Hippocampal formation (tissue), 2 donors: ENCODE measurements at regions not wholly inside any gene's neighbourhood (a gene's known extent, or its start where the extent isn't known, plus 50 kb on each side); places are given as distances from the start of the nearest gene placed in this dataset.

Experiments
- DNase-seq, 2 donors: peaks; one replicate each; lab custom pipeline; 2025; lab: John Stamatoyannopoulos, UW

DNA sequence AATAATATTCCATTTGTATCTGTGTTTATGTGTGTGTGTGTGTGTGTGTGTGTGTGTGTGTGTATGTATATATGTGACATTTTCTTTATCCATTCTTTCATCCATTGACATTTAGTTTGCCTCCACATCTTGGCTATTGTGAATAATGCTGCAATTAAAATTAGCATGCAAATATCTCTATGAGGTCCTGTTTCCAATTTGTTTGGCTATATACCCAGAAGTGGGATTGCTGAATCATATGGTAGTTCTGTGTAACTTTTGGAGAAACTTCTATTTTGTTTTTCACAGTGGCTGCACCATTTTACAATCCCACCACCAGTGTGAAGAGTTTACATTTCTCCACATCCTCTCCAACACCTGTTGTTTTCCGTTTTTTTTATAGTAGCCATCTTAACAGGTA, 53.1 kb downstream of the CH25H start:
- DNase-seq: no peak

GRCh38 chr10:89153116-89153515, 54.0 kb downstream of the CH25H start:
- DNase-seq: no peak

GRCh38 chr10:89151857-89152256, 55.3 kb downstream of the CH25H start:
- no peak for DNase-seq

- DNase-seq: no peak
Measured at GRCh38 chr10:89148061-89148460, 59.1 kb downstream of the CH25H start.

GRCh38 chr10:89147256-89147655, 59.9 kb downstream of the CH25H start:
- DNase-seq: no peak

DNA sequence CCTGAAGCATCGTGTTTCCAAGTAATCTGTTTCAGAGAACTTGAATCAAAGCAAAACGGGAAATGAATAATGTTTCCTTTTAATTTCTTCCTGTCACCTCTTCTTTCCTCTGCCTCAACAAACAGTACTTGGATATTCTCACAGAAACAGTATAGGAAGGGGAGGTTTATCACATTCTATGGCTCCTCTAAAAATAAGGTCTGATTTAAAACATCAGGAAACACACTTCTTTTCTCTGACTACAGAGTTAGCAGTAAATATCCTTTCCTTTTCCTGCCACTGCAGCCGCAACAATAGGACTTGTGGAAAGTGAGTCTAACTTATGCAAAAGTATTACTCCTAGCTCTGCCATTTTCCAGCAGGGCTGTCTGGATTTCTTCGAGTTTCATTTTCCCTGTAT, 62.3 kb downstream of the CH25H start:
- DNase-seq: no peak

DNA sequence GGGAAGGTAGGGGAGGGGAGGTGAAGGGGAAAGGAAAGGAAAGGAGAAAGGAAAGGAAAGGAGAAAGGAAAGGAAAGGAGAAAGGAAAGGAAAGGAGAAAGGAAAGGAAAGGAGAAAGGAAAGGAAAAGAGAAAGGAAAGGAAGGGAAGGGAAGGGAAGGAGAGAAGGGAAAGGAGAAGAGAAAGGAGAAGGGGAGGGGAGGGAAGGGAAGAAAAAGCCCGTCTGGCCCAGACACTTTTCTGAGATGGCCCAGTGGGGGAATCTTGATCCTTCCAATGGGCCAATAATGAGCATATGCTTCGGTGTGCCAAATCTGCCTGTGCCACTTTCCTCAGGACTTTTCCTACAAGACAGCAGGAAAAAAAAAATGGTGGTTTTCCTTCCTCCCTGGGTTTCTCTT, 64.5 kb downstream of the CH25H start:
- DNase-seq: no peak

DNA sequence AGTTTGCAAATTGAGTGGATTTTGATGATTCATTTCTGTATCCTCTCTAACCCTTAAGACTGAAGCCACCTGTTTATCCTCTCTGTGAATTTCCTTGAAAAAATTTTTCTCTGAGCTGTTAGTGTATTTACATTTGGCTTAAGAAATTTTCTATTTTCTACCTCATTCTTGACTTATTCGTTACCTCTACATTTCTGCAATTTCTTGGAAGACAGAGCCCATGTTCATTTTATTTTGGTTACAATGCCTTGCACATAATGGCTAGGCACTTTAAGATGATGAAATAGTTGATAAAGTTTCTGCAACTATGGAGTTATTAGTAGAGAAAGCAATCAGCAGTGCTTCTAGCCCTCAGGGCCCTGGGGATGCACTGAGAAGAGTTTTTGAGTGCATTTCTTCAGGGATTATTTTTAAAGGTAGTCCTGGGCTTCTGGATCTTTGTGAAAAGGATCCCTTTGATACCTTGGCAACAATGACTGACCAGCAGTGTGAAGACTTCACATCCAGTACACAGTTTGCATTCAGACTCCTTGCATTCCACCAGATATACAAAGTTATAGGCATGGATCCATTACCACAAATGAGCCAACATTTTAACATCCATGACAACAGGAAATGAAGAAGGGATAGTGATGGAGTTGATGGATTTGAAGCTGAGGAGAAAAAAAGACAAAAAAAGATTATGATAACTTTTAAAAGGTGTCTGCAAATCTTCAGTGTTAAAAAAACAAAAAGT, 68.2 kb downstream of the CH25H start:
- DNase-seq: no peak

DNA sequence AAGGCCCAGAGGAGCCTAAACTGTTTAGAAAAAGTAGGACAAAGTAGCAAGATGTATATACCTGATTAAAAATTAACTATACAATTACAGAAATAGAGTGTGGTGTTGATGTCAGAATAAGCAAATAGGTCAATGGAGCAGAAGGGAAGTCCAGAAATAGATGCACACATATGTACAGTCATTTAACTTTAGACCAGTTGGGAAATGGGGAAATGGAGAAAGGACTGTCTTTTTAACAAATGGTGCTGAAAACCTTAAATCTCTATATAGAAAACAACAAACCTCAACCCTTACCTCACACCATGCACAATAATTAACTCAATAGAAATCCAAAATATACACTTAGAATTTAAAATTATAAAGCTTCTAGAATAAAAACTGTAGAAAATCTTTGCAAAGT, 72.2 kb downstream of the CH25H start:
- no peak for DNase-seq

DNA sequence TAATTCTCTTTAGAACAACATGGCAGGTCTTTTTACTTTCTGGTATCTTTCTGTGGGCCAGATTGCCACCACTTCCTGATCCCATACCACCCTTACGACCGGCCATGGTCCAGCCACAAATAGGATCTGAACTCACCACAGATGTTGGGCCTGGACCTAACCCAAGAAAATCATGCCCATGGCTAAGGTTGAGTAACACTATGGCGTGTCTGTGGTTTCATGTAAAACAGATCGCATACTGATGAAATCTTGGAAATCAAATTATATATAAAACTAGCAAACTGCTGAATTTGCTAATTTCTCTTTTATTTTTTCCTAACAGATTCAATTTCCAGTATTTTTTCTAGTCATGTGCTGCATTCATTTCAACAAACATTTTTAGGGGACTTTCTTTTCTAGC, 77.2 kb downstream of the CH25H start:
- DNase-seq: peak in 1 of 2 donors; percentile 27

GRCh38 chr10:89122433-89123051, 84.6 kb downstream of the CH25H start:
- peak in 1 of 2 donors; percentile 29 for DNase-seq

GRCh38 chr10:89121764-89122020, 85.4 kb downstream of the CH25H start:
- no peak for DNase-seq

DNA sequence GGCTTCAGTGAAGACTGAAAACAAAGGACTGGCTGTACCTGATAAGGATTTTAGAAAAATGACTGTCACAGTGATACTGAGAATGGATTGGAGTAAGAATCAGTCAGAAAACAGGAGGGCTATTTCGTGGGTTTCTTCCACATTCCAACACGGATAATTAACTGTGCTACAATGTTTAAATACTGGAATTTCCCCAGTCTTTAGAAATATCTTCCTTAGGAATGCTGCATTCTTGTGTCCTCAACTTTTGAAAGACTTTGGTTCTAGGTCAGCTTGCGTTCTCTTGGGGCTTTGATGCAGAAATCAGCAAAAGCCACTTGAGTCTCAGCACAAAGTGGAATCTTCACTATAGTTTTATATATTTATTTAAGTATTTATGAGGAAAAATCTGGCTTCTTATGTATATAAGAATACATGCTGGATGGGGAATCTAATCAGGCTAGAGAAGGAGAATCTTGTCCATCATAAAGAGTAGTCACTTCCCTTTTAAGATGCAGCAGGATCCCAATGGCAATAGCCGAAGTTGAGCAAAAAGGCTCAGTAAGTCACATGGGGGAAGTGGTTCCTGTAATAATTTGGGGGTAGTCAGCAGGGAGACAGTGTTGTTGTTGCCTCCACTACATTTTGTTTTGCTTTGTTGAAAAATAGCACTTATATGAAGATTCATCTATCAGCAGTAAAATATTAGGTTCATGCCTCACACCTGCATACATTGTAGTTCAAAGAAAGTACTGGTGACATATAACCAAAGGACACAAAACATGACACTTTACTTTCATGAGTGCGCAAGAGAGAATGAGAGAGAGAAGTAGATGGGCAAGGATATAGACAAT, 86.0 kb downstream of the CH25H start:
- DNase-seq: no peak

- DNase-seq: no peak
Measured at GRCh38 chr10:89119651-89120050, 87.5 kb downstream of the CH25H start.

DNA sequence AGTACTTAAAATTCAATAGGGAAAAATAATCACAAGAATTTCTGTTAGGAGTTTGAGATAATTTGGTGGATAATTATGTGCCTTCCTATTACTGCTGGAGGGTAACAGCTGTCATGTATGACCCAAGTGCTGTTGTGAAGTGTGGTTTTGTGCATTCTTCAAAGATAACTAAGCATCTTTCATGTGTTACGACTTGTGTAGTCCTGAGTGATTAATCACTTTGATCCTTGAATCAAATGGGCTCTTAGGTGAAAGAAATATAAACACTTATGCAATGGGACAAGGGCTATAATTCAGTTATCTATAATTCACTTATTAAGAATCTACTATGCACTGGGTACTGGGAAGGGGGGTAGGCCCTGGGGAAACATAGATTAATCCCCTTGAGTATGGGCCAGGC, 89.0 kb downstream of the CH25H start:
- DNase-seq: no peak

DNA sequence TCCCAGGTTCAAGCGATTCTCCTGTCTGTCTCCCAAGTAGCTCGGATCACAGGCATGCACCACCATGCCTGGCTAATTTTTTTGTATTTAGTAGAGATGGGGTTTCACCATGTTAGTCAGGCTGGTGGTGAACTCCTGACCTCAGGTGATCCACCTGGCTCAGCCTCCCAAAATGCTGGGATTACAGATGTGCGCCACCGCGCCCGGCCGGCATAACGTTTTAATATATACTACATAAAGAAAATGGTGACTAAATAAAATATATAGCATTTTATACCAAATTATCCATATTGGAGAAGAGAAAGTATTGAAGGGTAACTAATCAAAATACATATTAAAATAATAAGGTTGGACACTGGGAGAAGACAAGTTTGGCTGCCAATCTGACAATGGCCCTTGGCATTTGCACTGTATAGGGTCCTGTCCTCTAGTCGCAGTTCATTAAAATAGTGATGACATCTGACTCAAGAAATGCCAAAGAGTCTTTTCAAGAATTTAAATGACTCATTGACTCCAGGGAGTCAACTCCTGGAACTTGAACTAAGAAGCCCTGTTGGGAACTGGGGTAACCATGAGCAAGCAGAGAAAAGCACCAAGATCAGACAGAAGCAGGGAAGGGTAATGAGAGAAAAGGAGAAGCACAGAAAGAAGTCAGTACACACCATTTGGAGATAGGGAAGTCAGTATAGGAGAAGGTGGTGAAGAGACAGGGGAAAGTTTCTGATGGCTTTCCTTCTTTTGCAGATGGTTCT, 91.1 kb downstream of the CH25H start:
- DNase-seq: no peak

DNA sequence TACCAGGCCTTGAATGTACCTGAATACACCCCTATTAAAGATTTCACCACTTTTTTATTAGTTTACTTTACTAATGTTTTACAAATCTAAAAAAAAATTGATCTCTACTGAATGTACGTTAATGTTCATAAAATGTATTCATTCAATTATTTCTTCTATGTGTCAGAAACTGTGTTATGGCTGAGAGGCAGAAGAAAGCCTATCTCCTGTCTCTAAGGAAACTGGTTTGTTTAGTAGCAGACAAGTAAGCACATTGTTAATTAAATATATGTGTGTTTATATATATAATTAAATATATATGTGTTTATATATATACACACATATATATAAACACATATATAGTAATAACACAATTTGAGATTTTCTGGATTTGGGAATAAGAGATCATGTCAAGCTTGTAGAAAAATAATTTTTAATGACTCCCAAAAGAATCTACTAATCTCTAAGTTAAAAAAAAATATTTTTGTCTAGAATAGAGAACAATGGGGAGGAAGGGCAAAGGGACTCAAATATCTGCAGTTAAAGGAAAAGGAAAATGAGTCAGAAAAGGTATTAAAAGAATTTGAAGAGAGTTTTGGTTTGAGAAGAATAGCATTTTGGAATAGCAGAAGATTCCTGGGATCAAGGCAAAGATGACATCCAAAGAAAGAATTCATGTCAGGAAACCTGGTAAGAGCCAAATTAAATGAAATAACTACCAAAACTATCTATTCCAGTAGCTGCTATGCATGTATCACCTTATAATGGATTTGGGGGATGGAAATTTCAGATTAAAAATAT, 92.1 kb downstream of the CH25H start:
- DNase-seq: no peak

GRCh38 chr10:89102735-89103134, 104.4 kb downstream of the CH25H start:
- DNase-seq: no peak

DNA sequence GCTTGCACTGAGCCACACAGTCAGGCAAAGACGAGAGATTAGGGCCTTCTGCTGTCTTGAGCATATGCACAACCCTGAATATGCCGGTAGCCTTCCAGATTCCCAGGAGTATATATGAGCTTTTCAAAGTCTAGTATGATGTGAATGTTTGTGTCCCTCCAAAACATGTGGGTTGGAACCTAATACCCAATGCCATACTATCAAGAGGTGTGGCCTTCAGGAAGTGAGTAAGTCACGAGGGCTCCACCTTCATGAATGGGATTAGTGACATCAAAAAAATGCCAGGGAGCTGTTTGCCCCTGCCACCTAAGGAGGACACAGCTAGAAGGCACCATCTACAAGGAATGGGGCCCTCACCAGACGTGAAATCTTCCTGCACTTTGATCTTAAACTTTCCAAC, 105.2 kb downstream of the CH25H start:
- DNase-seq: no peak

DNA sequence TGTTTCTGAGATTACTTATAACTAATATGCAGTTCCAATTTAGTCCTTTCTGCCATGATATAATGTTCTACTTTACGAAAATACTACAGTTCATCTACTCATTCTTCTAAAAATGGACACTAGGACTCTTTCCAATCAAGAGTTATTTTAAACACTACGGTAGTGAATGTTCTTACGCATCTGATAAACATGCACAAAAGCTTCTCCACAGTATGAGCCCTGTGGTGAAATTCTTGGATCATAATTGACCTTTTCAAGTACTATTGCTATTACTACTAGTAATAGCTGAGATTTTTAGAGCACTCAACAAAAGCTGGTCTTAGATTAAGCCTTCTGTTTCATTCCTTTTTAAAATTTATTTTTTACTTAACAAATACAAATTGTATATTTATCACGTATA, 106.4 kb downstream of the CH25H start:
- DNase-seq: no peak

DNA sequence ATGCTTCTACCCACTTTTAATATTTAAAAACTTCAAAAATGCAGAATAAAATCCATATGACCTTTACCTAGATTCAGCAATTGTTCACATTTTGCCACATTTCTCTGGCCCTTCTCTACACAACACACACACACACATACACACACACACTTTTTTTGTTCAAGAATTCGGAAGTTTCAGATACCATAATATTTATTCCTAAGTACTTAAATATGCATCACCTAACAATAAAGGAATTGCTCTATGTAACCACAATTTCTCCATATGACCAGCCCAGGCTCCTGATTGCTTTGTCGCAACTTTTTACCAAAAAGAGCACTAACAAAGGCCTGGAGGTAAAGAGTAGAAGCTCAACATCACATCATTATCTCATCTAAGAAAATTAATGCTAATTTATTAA, 106.6 kb downstream of the FAS start:
- DNase-seq: no peak
